Neural progenitor cell (in vitro differentiated cells): ENCODE measurements at regions not wholly inside any gene's neighbourhood (a gene's known extent, or its start where the extent isn't known, plus 50 kb on each side); places are given as distances from the start of the nearest gene placed in this dataset.
"Not testable (repeated sequence)": the region's sequence is repeated elsewhere in the genome, so short reads cannot be mapped to it uniquely, and the experiment has no call there.

Experiments
- DNase-seq: peaks from one replicate; pipeline ENCODE4 v3.0.0-alpha.2; 2016; ENCODE audit warnings: low spot score
- H2AFZ ChIP-seq: fragments of 200-600 bp; sonication (generic); replicated peaks from 2 replicates; pipeline ENCODE4 v1.6.1; 2016; ENCODE audit warnings: antibody characterized with exemption
- H3F3A ChIP-seq: fragments of 200-600 bp; sonication (generic); 2 replicates; pipeline ENCODE4 v1.6.1; 2016; ENCODE audit warnings: antibody characterized with exemption, low read depth
- H3K27ac ChIP-seq: fragments of 200-600 bp; sonication (generic); 2 replicates; pipeline ENCODE4 v1.5.1; 2016; ENCODE audit warnings: mild to moderate bottlenecking
- H3K27me3 ChIP-seq: fragments of 200-600 bp; sonication (generic); 2 replicates; pipeline ENCODE4 v1.6.1; 2016; ENCODE audit warnings: mild to moderate bottlenecking, moderate library complexity
- H3K36me3 ChIP-seq: fragments of 200-600 bp; sonication (generic); 2 replicates; pipeline ENCODE4 v1.5.1; 2016
- H3K4me1 ChIP-seq: fragments of 200-600 bp; sonication (generic); 2 replicates; pipeline ENCODE4 v1.6.1; 2016; ENCODE audit warnings: mixed run types
- H3K4me2 ChIP-seq: fragments of 200-600 bp; sonication (generic); 2 replicates; pipeline ENCODE4 v1.6.1; 2016
- H3K4me3 ChIP-seq: fragments of 200-600 bp; sonication (generic); 2 replicates; pipeline ENCODE4 v1.5.1; 2016
- H3K79me2 ChIP-seq: fragments of 200-600 bp; sonication (generic); 2 replicates; pipeline ENCODE4 v1.6.1; 2016; ENCODE audit warnings: low read depth
- H3K9ac ChIP-seq: fragments of 200-600 bp; sonication (generic); 2 replicates; pipeline ENCODE4 v1.6.1; 2016
- H3K9me3 ChIP-seq: fragments of 200-600 bp; sonication (generic); 2 replicates; pipeline ENCODE4 v1.5.1; 2016; ENCODE audit warnings: low read depth
- H4K20me1 ChIP-seq: fragments of 200-600 bp; sonication (generic); 2 replicates; pipeline ENCODE4 v1.6.1; 2016; ENCODE audit warnings: low read depth
- H3K27ac Mint-ChIP-seq: 3 replicates; pipeline ENCODE4 v1.8.0; 2021; ENCODE audit warnings: mixed read lengths
- H3K27me3 Mint-ChIP-seq: 2 replicates; pipeline ENCODE4 v1.8.0; 2022; ENCODE audit warnings: low read depth, mild to moderate bottlenecking, inconsistent platforms, moderate library complexity, mixed read lengths; ENCODE audit not compliant: insufficient read depth
- H3K36me3 Mint-ChIP-seq: 3 replicates; pipeline ENCODE4 v1.8.0; 2021; ENCODE audit warnings: mixed read lengths
- H3K4me1 Mint-ChIP-seq: 3 replicates; pipeline ENCODE4 v1.8.0; 2021; ENCODE audit warnings: mixed read lengths
- H3K4me3 Mint-ChIP-seq: 3 replicates; pipeline ENCODE4 v1.8.0; 2021; ENCODE audit warnings: mild to moderate bottlenecking, moderate library complexity, mixed read lengths
- H3K9me3 Mint-ChIP-seq: 3 replicates; pipeline ENCODE4 v1.8.0; 2020; ENCODE audit warnings: mixed read lengths
- CTCF ChIP-seq: fragments of 200-600 bp; sonication (generic); IDR thresholded peaks from 2 replicates; pipeline ENCODE4 v1.5.1; 2017; ENCODE audit warnings: antibody characterized with exemption, mild to moderate bottlenecking
- EZH2 ChIP-seq: fragments of 200-600 bp; sonication (generic); IDR thresholded peaks from 2 replicates; pipeline ENCODE4 v1.6.1; 2017; ENCODE audit warnings: antibody characterized with exemption, mild to moderate bottlenecking, moderate library complexity
- EZH2phosphoT487 ChIP-seq: fragments of 200-600 bp; sonication (generic); IDR thresholded peaks from 2 replicates; pipeline ENCODE4 v1.6.1; 2017; ENCODE audit warnings: antibody characterized with exemption

DNA sequence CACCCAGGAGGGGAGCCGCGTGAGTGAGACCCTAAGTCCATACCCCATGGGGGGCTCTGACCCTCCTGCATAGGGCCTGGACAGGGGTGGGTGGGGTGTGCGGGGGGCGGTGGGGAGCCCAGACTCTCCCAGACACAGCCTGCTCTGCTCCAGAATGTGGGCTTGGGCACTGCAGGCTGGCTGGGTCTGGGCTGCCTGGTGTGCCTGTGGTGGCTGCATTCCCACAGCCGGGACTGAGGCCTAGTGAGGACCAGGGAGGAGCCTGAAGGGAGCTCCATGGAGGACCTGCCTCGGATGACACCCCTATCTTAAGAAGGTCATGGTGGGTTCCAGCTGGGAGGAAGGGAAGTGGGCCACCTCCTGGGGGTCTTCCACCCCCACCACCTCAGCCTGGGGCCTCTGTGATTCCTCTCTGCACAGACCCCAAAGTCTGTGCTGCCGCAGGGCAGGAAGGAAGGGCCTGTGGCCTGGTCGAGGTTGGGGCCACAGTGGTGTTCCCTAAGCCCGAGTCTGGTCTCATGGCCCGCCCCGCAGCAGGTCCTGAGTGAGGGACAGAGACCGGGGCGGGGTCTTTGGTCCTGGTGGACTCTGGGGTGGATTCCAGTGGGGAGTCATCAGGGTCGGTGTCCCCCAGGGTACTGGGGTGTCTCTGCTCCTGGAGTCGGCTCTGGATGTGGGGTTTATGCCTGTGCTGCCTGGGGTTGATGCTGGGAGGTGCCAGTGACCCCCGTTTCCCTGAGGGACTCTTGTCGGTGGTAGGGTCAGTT lies 392.3 kb downstream of the TMEM121 start:
- Histone ChIP-seq H3K36me3 (no peaks in the 10 kb centered on the region), H3F3A (no peaks in the 10 kb centered on the region), H4K20me1 (no peaks in the 10 kb centered on the region), H3K4me1 (no peaks in the 10 kb centered on the region), H3K27ac (no peak overlapping the region), H3K4me3 (no peak overlapping the region), H3K79me2 (no peaks in the 10 kb centered on the region), H3K27me3 (no peaks in the 10 kb centered on the region), H3K9ac (no peak overlapping the region), H3K9me3 (peaks cover 9% of the 10 kb centered on the region), H2AFZ (no peak overlapping the region), H3K4me2 (no peak overlapping the region)
- H3K9me3 Mint-ChIP-seq = peaks cover 64% of the 10 kb centered on the region
- H3K36me3 Mint-ChIP-seq = no peaks in the 10 kb centered on the region
- peaks cover 2% of the 10 kb centered on the region for H3K27me3 Mint-ChIP-seq
- H3K4me1 Mint-ChIP-seq = no peaks in the 10 kb centered on the region
- DNase-seq = no peak
- H3K4me3 Mint-ChIP-seq = no peak overlapping the region
- TF ChIP-seq EZH2phosphoT487 = no peak
- TF ChIP-seq EZH2 = no peak
- no peak for TF ChIP-seq CTCF
- H3K27ac Mint-ChIP-seq = no peak overlapping the region

GRCh38 chr14:105919458-105920150 lies 393.2 kb downstream of the TMEM121 start:
- H3K4me1 Mint-ChIP-seq = no peaks in the 10 kb centered on the region
- H3K79me2 ChIP-seq = no peaks in the 10 kb centered on the region
- peaks cover 66% of the 10 kb centered on the region for H3K9me3 Mint-ChIP-seq
- H3K27me3 Mint-ChIP-seq = peaks cover 2% of the 10 kb centered on the region
- no peak overlapping the region for H3K4me3 ChIP-seq
- H3K27ac Mint-ChIP-seq = no peak overlapping the region
- H3K4me1 ChIP-seq = no peaks in the 10 kb centered on the region
- H2AFZ ChIP-seq = no peak overlapping the region
- H3K36me3 Mint-ChIP-seq = no peaks in the 10 kb centered on the region
- no peak for TF ChIP-seq CTCF
- no peak for TF ChIP-seq EZH2phosphoT487
- no peak for TF ChIP-seq EZH2
- H3K9me3 ChIP-seq = peaks cover 9% of the 10 kb centered on the region
- H3K4me3 Mint-ChIP-seq = no peak overlapping the region
- no peak overlapping the region for H3K9ac ChIP-seq
- H4K20me1 ChIP-seq = no peaks in the 10 kb centered on the region
- DNase-seq = no peak
- no peaks in the 10 kb centered on the region for H3K27me3 ChIP-seq
- H3K4me2 ChIP-seq = no peak overlapping the region
- H3K27ac ChIP-seq = no peak overlapping the region
- H3K36me3 ChIP-seq = no peaks in the 10 kb centered on the region
- no peaks in the 10 kb centered on the region for H3F3A ChIP-seq

- H3K4me3 Mint-ChIP-seq, H3F3A ChIP-seq, H3K9ac ChIP-seq, H2AFZ ChIP-seq, H3K9me3 ChIP-seq, H3K27ac ChIP-seq, H3K27ac Mint-ChIP-seq, H3K4me1 ChIP-seq, H3K36me3 ChIP-seq, H3K27me3 ChIP-seq, H3K79me2 ChIP-seq, H4K20me1 ChIP-seq, H3K36me3 Mint-ChIP-seq, H3K4me3 ChIP-seq, H3K27me3 Mint-ChIP-seq, DNase-seq, H3K4me1 Mint-ChIP-seq, H3K4me2 ChIP-seq: not testable (repeated sequence)
- H3K9me3 Mint-ChIP-seq = peaks cover 67% of the 10 kb centered on the region
Measured at GRCh38 chr14:105920151-105920700, 393.8 kb downstream of the TMEM121 start.

GRCh38 chr14:105920803-105921755 lies 394.7 kb downstream of the TMEM121 start:
- H3K9me3 Mint-ChIP-seq = peaks cover 64% of the 10 kb centered on the region
- H2AFZ ChIP-seq, H3K9me3 ChIP-seq, H3K9ac ChIP-seq, H3K36me3 Mint-ChIP-seq, H3K4me2 ChIP-seq, H3K27ac Mint-ChIP-seq, H3K27me3 Mint-ChIP-seq, H3K4me3 Mint-ChIP-seq, H3K36me3 ChIP-seq, H3K27ac ChIP-seq, H3K79me2 ChIP-seq, H3K4me3 ChIP-seq, H4K20me1 ChIP-seq, H3K4me1 Mint-ChIP-seq, DNase-seq, H3K27me3 ChIP-seq, H3K4me1 ChIP-seq, H3F3A ChIP-seq: not testable (repeated sequence)

DNA sequence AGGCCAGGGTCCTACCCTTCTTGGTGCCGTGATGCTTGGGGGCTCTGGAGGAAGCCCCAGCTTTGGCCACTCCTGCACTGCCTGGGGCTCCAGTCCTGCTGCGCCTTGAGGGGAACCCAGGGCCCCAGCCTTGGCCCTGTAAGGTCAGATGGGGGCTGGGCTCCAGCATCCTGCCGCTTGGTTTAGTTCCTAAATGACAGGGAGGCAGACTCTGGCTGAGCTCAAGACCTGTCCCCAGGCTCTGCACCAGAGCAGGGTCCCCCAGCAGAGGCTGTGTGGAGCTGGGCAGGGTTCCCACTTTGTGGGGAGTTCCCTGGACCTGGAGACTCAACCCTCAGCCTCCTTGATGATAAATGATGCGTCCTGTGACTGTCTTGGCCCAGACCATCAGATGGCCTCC lies 395.4 kb downstream of the TMEM121 start:
- peaks cover 57% of the 10 kb centered on the region for H3K9me3 Mint-ChIP-seq
- not testable (repeated sequence) for H3K27ac Mint-ChIP-seq, H3K4me1 Mint-ChIP-seq, H3K4me2 ChIP-seq, H3K79me2 ChIP-seq, H3K27me3 ChIP-seq, DNase-seq, H3K4me1 ChIP-seq, H3K9me3 ChIP-seq, H3K9ac ChIP-seq, H3F3A ChIP-seq, H3K4me3 ChIP-seq, H3K27ac ChIP-seq, H4K20me1 ChIP-seq, H3K4me3 Mint-ChIP-seq, H2AFZ ChIP-seq, H3K27me3 Mint-ChIP-seq, H3K36me3 Mint-ChIP-seq, H3K36me3 ChIP-seq
